ENCODE measurements at regions not wholly inside any gene's neighbourhood (a gene's known extent, or its start where the extent isn't known, plus 50 kb on each side); places are given as distances from the start of the nearest gene placed in this dataset.
"Not testable (repeated sequence)": the region's sequence is repeated elsewhere in the genome, so short reads cannot be mapped to it uniquely, and the experiment has no call there.

DNA sequence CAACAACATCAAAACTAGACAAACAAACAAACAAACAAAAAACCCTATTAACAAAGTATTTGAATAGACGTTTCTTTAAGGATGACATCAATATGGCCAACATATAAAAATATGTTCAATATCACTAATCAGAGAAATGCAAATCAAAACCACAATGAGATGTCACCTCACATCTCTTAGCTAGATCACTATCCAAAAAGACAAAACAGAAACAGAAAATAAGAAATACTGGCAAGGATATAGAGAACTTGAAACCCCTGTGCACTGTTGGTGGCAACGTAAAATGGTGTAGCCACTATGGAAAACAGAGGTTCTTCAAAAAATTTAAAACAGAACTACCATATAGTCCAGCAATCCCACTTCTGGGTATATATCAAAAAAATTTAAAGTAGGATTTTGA is 236.9 kb downstream of the SPATA31A6 start:
- TF ChIP-seq, protein P1, sequence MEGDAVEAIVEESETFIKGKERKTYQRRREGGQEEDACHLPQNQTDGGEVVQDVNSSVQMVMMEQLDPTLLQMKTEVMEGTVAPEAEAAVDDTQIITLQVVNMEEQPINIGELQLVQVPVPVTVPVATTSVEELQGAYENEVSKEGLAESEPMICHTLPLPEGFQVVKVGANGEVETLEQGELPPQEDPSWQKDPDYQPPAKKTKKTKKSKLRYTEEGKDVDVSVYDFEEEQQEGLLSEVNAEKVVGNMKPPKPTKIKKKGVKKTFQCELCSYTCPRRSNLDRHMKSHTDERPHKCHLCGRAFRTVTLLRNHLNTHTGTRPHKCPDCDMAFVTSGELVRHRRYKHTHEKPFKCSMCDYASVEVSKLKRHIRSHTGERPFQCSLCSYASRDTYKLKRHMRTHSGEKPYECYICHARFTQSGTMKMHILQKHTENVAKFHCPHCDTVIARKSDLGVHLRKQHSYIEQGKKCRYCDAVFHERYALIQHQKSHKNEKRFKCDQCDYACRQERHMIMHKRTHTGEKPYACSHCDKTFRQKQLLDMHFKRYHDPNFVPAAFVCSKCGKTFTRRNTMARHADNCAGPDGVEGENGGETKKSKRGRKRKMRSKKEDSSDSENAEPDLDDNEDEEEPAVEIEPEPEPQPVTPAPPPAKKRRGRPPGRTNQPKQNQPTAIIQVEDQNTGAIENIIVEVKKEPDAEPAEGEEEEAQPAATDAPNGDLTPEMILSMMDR (IDR thresholded peaks at IDR 0.05), result not testable (repeated sequence)
- TF ChIP-seq POLR2AphosphoS5, POLR2A, EP300 (IDR thresholded peaks at IDR 0.05): not testable (repeated sequence)

All from sigmoid colon (tissue), 4 donors.